ENCODE measurements at regions not wholly inside any gene's neighbourhood (a gene's known extent, or its start where the extent isn't known, plus 50 kb on each side); places are given as distances from the start of the nearest gene placed in this dataset.

- TF ChIP-seq, protein P1, sequence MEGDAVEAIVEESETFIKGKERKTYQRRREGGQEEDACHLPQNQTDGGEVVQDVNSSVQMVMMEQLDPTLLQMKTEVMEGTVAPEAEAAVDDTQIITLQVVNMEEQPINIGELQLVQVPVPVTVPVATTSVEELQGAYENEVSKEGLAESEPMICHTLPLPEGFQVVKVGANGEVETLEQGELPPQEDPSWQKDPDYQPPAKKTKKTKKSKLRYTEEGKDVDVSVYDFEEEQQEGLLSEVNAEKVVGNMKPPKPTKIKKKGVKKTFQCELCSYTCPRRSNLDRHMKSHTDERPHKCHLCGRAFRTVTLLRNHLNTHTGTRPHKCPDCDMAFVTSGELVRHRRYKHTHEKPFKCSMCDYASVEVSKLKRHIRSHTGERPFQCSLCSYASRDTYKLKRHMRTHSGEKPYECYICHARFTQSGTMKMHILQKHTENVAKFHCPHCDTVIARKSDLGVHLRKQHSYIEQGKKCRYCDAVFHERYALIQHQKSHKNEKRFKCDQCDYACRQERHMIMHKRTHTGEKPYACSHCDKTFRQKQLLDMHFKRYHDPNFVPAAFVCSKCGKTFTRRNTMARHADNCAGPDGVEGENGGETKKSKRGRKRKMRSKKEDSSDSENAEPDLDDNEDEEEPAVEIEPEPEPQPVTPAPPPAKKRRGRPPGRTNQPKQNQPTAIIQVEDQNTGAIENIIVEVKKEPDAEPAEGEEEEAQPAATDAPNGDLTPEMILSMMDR (IDR thresholded peaks at IDR 0.05) = no peak
- TF ChIP-seq POLR2AphosphoS5 (IDR thresholded peaks at IDR 0.05) = no peak
These were observed 113.9 kb upstream of the IRS2 start for GRCh38 chr13:109900320-109900719.

Measured in transverse colon (tissue), 4 donors.